DND-41 (cell line): ENCODE measurements at regions not wholly inside any gene's neighbourhood (a gene's known extent, or its start where the extent isn't known, plus 50 kb on each side); places are given as distances from the start of the nearest gene placed in this dataset.

Source experiments
- EZH2 ChIP-seq: IDR thresholded peaks from 3 replicates; pipeline ENCODE4 v1.6.1; 2012; ENCODE audit warnings: borderline replicate concordance, low read depth, mild to moderate bottlenecking, moderate library complexity, low read length, inconsistent platforms; ENCODE audit not compliant: severe bottlenecking
- TF ChIP-seq, protein P1 (sequence below): IDR thresholded peaks from 2 replicates; pipeline ENCODE4 v1.5.1; 2012; ENCODE audit warnings: borderline replicate concordance, low read length, moderate library complexity, mild to moderate bottlenecking; ENCODE audit not compliant: poor library complexity, severe bottlenecking; ENCODE audit errors: extremely low read depth

- TF ChIP-seq, protein P1, sequence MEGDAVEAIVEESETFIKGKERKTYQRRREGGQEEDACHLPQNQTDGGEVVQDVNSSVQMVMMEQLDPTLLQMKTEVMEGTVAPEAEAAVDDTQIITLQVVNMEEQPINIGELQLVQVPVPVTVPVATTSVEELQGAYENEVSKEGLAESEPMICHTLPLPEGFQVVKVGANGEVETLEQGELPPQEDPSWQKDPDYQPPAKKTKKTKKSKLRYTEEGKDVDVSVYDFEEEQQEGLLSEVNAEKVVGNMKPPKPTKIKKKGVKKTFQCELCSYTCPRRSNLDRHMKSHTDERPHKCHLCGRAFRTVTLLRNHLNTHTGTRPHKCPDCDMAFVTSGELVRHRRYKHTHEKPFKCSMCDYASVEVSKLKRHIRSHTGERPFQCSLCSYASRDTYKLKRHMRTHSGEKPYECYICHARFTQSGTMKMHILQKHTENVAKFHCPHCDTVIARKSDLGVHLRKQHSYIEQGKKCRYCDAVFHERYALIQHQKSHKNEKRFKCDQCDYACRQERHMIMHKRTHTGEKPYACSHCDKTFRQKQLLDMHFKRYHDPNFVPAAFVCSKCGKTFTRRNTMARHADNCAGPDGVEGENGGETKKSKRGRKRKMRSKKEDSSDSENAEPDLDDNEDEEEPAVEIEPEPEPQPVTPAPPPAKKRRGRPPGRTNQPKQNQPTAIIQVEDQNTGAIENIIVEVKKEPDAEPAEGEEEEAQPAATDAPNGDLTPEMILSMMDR, result no peak
- TF ChIP-seq EZH2, result no peak
Measured at GRCh38 chr9:87180841-87181240, 233.5 kb upstream of the GAS1 start.
